NCI-H128 (cell line): ENCODE measurements at regions not wholly inside any gene's neighbourhood (a gene's known extent, or its start where the extent isn't known, plus 50 kb on each side); places are given as distances from the start of the nearest gene placed in this dataset.
"Not testable (repeated sequence)": the region's sequence is repeated elsewhere in the genome, so short reads cannot be mapped to it uniquely, and the experiment has no call there.

Experiments
- DNase-seq: peaks from one replicate; lab custom pipeline; 2025; ENCODE audit not compliant: unreplicated experiment; lab: John Stamatoyannopoulos, UW

GRCh38 chr5:126139773-126140172, 283.4 kb upstream of the GRAMD2B start:
- no peak for DNase-seq

- DNase-seq: no peak
Measured at GRCh38 chr5:126143622-126144021, 279.6 kb upstream of the GRAMD2B start.

GRCh38 chr5:126150319-126150718, 272.9 kb upstream of the GRAMD2B start:
- not testable (repeated sequence) for DNase-seq

DNA sequence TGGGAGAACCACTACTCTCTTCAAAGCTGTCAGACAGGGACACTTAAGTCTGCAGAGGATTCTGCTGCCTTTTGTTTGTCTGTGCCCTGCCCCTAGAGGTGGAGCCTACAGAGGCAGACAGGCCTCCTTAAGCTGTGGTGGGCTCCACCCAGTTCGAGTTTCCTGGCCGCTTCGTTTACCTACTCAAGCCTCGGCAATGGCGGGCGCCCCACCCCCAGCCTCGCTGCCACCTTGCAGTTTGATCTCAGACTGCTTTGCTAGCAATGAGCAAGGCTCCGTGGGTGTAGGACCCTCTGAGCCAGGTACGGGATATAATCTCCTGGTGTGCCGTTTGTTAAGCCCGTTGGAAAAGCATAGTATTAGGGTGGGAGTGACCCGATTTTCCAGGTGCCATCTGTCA, 267.9 kb upstream of the GRAMD2B start:
- DNase-seq: not testable (repeated sequence)

- DNase-seq: no peak
Measured at GRCh38 chr5:126166368-126166767, 256.8 kb upstream of the GRAMD2B start.

DNA sequence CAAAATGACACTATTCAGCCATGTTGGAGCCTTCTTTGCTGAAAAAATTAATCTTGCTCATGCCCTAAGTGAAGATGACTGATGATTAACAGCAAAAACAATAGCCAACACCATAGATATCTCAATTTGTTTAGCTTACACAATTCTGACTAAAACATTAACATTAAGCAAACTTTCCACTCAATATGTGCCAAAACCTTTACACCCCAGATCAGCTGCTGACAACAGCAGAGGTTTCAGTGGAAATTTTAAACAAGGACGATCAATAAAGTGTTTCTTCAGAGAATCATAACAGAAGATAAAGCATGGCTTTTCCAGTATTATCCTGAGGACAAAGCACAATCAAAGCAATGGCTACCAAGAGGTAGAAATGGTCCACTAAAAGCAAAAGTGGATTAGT, 254.4 kb upstream of the GRAMD2B start:
- no peak for DNase-seq

DNA sequence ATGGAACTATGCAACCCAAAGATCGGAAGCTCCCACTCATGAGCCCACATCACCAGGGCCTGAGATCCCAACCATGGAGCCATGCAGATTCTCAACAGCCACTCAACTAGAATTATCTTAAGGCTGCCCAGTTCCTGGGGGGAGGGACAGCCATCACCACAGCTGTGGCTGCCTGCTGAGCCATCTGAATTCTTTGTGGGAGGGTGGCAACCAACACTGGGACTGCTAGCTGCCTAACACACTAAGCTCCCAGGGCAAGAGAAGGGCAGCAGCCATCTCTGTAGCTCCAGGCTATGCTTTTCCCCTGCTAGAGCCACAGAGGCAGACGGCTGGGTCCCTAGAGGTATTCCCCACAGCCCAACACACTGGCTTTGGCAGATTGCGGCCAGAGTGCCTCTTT, 251.3 kb upstream of the GRAMD2B start:
- DNase-seq: no peak

GRCh38 chr5:126172812-126173211, 250.4 kb upstream of the GRAMD2B start:
- no peak for DNase-seq

DNA sequence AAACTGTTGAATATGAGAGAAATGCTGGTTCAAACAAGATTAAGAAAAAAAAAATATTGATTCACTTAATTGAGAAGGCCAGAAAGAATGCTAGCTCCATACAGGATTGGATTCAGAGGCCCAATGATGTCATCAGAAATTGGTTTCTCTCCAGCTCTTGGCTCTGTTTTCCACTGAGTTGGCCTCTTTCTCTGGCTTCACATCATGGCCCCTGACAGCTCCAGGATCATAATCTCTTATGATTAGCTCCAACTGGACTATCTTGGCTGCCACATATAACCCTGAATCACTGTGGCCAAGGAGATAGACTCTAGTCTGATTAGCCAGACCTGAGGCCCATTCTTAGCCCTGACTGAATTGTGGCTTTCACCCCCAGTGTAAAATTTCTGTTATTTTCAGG, 244.7 kb upstream of the GRAMD2B start:
- DNase-seq: no peak

GRCh38 chr5:126182971-126183695, 240.1 kb upstream of the GRAMD2B start:
- DNase-seq: no peak

GRCh38 chr5:126184474-126184873, 238.7 kb upstream of the GRAMD2B start:
- no peak for DNase-seq

GRCh38 chr5:126186210-126186609, 237.0 kb upstream of the GRAMD2B start:
- no peak for DNase-seq

DNA sequence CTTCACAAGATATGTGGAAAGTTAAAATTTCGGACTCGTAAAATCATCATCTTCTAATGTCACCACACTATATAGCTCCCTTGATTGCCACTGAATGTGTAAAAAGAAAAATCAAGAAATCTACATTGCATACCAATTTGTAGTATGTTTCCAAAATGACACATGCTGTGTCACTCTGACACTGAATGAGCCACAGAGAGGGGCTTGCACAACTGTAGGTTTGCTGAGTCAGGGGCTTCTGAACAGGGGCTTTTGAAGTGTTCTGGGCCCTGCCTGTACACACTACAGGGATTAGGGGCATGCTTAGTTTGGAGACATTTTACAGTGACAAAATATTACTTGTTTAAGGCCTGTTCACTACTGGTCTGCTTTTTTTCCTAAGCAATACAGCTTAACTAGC, 234.4 kb upstream of the GRAMD2B start:
- DNase-seq: no peak

GRCh38 chr5:126189231-126189630, 234.0 kb upstream of the GRAMD2B start:
- no peak for DNase-seq

DNA sequence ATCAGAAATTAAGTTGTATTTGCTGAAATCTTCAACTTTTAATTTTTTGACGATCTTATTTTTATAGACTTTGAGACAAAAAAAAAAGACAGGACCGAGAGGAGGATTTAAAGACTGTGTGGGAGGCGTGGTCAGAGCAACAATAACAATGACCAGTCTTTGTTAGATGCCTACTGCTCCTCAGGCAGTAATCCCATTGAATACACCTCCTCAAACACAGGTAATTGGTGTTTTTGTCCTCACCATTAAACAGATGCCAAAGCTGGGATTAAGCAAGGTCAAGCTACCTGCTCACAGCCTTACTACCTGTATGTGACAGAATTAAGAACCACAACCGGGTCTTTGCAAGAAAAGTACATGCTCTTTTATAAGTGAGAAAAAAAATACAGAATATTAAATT, 233.3 kb upstream of the GRAMD2B start:
- no peak for DNase-seq

GRCh38 chr5:126192226-126192625, 231.0 kb upstream of the GRAMD2B start:
- no peak for DNase-seq

DNA sequence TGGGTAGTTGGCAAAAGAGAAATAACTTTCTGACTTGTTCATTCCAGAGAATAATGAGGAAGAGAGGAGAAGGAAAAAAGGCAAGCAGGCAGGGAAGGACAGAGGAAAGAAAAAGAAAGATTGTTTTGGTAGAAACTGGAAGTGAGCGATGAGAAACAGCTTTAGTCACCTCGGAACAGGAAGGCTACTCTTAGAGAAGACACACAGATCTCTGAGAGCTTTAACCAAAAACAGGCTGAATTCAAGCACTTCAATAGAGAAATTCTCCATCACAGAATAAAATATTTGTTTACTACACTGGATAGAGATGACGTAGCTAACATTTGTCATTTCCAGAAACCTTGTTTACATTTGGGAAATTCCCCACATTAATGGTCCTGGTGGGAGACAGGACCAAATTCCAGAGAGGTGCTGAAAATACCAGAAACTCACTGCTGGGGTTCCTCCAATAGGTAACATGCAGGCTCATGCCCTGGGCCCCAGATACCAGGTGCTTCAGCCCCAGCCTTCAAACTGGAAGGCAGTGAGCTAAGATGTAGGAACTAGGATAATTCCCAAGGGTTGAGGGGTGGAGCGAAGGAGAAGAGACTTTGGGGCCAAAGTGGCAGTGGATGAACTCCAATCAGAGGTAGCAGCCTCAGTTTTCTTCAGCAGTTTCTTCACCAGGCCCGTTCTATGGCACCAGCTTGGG, 227.7 kb upstream of the GRAMD2B start:
- no peak for DNase-seq

GRCh38 chr5:126198531-126198930, 224.7 kb upstream of the GRAMD2B start:
- no peak for DNase-seq

GRCh38 chr5:126199467-126199866, 223.7 kb upstream of the GRAMD2B start:
- DNase-seq: no peak

DNA sequence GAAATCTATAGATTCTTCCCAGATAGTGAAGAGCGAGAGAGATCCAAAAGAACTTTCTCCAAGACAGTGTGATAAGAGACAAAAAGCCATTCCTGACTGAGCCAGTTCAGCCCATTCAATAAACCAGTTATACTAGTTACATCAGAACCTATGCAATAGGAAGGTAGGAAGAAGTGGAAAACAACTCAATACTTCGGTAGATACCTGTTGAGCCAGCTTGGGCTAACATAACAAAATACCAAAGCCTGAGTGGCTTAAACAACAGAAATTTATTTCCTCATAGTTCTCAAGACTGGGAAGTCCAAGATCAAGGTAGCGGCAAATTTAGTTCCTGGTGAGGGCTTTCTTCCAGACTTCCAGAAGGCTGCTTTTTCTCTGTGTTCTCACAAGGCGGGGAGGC, 214.5 kb upstream of the GRAMD2B start:
- DNase-seq: no peak

DNA sequence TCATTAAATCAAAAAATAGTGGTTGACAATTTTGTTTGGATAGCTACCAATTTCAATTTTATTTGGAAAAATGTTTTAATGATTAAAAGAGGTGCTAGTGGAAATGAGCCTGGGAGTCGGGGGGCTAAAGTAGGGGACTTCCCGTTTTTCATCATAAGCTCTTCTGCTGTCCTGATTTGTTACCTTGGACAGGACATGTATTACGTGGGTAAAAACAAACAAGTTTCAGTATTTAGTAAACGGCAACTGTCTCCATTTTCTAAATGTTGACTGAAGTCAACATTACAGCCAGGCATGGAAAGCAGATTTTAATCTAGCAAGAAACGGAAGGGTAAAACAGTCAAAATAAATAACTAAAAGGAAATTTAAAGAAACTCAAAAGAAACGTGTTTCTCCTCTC, 212.3 kb upstream of the GRAMD2B start:
- no peak for DNase-seq

- DNase-seq: no peak
Measured at GRCh38 chr5:126219616-126220015, 203.6 kb upstream of the GRAMD2B start.

DNA sequence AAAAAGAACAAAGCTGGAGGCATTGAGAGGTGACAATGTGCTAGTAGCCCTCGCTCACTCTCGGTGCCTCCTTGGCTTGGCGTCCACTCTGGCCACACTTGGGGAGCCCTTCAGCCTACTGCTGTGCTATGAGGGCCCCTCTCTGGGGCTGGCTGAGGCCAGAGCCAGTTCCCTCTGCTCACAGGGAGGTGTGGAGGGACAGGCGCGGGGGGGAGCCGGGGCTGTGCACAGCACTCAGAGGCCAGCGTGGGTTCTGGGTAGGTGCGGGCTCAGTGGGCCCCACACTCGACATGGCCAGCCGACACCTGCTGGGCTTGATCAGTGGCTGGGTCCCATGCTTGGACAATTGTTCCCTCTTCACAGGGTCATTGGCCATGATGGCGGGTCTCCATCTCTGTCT, 202.5 kb upstream of the GRAMD2B start:
- no peak for DNase-seq
